Tibial nerve (tissue), 4 donors: ENCODE measurements at regions not wholly inside any gene's neighbourhood (a gene's known extent, or its start where the extent isn't known, plus 50 kb on each side); places are given as distances from the start of the nearest gene placed in this dataset.

ENCODE experiments used
- DNase-seq, 2 donors: peaks; one replicate each; pipeline ENCODE4 v3.0.0-alpha.2; 2019; ENCODE audit warnings: low spot score in 2 of 2
- H3K27ac ChIP-seq, 4 donors: fragments of 200-600 bp; sonication (generic) in 3 of 4; one replicate each; pipeline ENCODE4 v1.5.1; 2017 to 2019; ENCODE audit warnings: mild to moderate bottlenecking in 1 of 4
- H3K27me3 ChIP-seq, 2 donors: fragments of 200-600 bp; sonication (generic) in 1 of 2; one replicate each; pipeline versions ENCODE4 v1.5.1 to v1.6.0; 2017 to 2019
- H3K36me3 ChIP-seq, 3 donors: fragments of 200-600 bp; sonication (generic); one replicate each; pipeline ENCODE4 v1.5.1; 2018 to 2019
- H3K4me1 ChIP-seq, 4 donors: fragments of 200-600 bp; sonication (generic) in 3 of 4; one replicate each; pipeline ENCODE4 v1.5.1; 2017 to 2019
- H3K4me3 ChIP-seq, 4 donors: fragments of 200-600 bp; sonication (generic) in 3 of 4; one replicate each; pipeline ENCODE4 v1.5.1; 2017 to 2019; ENCODE audit warnings: mild to moderate bottlenecking in 1 of 4, moderate library complexity in 1 of 4
- H3K9me3 ChIP-seq, 4 donors: fragments of 200-600 bp; sonication (generic) in 3 of 4; one replicate each; pipeline ENCODE4 v1.5.1; 2017 to 2019
- CTCF ChIP-seq, 5 experiments: fragments of 200-600 bp in 3 of 5; fragments of 450-650 bp in 2 of 5; sonication (generic) in 3 of 5; IDR thresholded peaks; one replicate each; pipeline ENCODE4 v1.5.1; 2016 to 2019; ENCODE audit warnings: antibody characterized with exemption in 5 of 5, mild to moderate bottlenecking in 3 of 5, moderate library complexity in 2 of 5
- EP300 ChIP-seq, 2 donors: sonication (generic); formaldehyde crosslinking; IDR thresholded peaks; one replicate each; pipeline ENCODE4 v1.6.1; 2017; ENCODE audit warnings: antibody characterized with exemption in 2 of 2, mild to moderate bottlenecking in 1 of 2
- POLR2A ChIP-seq, 2 donors: fragments of 450-650 bp; IDR thresholded peaks; one replicate each; pipeline ENCODE4 v1.6.1; 2017; ENCODE audit warnings: antibody characterized with exemption in 2 of 2, mild to moderate bottlenecking in 2 of 2, moderate library complexity in 2 of 2
- WGBS, 2 donors: methylation state at CpG; one replicate each; pipeline ENCODE4 v1.1.5; 2018; 5-methylcytosine and 5-hydroxymethylcytosine counted together

GRCh38 chr13:106011600-106011999 lies 523.9 kb downstream of the EFNB2 start:
- WGBS, 2 donors: 80 to 81% methylated on average over 2 of the region's 2 CpGs
- TF ChIP-seq POLR2A (IDR thresholded peaks at IDR 0.05) (no peak), CTCF (IDR thresholded peaks at IDR 0.05) (no peak), EP300 (IDR thresholded peaks at IDR 0.05) (no peak)
- no peak for DNase-seq

GRCh38 chr13:106010836-106011235 lies 524.6 kb downstream of the EFNB2 start:
- TF ChIP-seq CTCF (IDR thresholded peaks at IDR 0.05) (no peak), POLR2A (IDR thresholded peaks at IDR 0.05) (no peak), EP300 (IDR thresholded peaks at IDR 0.05) (no peak)
- WGBS, 2 donors: 80 to 92% methylated on average over 3 of the region's 3 CpGs
- Histone ChIP-seq H3K36me3 (no peaks in the 10 kb centered on the region), H3K4me3 (no peak overlapping the region), H3K4me1 (no peaks in the 10 kb centered on the region), H3K9me3 (no peaks in the 10 kb centered on the region), H3K27me3 (no peaks in the 10 kb centered on the region), H3K27ac (no peak overlapping the region)
- DNase-seq: no peak

More at GRCh38 chr13:106011600-106011999, 523.9 kb downstream of the EFNB2 start:
- Histone ChIP-seq H3K4me1 (no peaks in the 10 kb centered on the region), H3K4me3 (no peak overlapping the region), H3K27me3 (no peaks in the 10 kb centered on the region), H3K9me3 (no peaks in the 10 kb centered on the region), H3K36me3 (no peaks in the 10 kb centered on the region), H3K27ac (no peak overlapping the region)

GRCh38 chr13:106008540-106008939 lies 526.9 kb downstream of the EFNB2 start:
- DNase-seq: no peak
- no peaks in the 10 kb centered on the region for H3K4me1 ChIP-seq
- H3K27ac ChIP-seq: no peak overlapping the region
- no peaks in the 10 kb centered on the region for H3K27me3 ChIP-seq
- no peak for TF ChIP-seq EP300 (IDR thresholded peaks at IDR 0.05)
- TF ChIP-seq CTCF (IDR thresholded peaks at IDR 0.05): no peak
- TF ChIP-seq POLR2A (IDR thresholded peaks at IDR 0.05): no peak
- no peaks in the 10 kb centered on the region for H3K9me3 ChIP-seq
- H3K4me3 ChIP-seq: no peak overlapping the region
- H3K36me3 ChIP-seq: no peaks in the 10 kb centered on the region

GRCh38 chr13:106007156-106007555 lies 528.3 kb downstream of the EFNB2 start:
- no peak overlapping the region for H3K27ac ChIP-seq
- WGBS, 2 donors: 37 to 44% methylated on average over 2 of the region's 2 CpGs
- H3K9me3 ChIP-seq: no peaks in the 10 kb centered on the region
- TF ChIP-seq POLR2A (IDR thresholded peaks at IDR 0.05) (no peak), EP300 (IDR thresholded peaks at IDR 0.05) (no peak), CTCF (IDR thresholded peaks at IDR 0.05) (no peak)
- no peak for DNase-seq
- H3K4me3 ChIP-seq: no peak overlapping the region
- no peaks in the 10 kb centered on the region for H3K36me3 ChIP-seq
- no peaks in the 10 kb centered on the region for H3K27me3 ChIP-seq
- H3K4me1 ChIP-seq: no peaks in the 10 kb centered on the region

- no peak overlapping the region for H3K27ac ChIP-seq
- DNase-seq: no peak
- H3K9me3 ChIP-seq: no peaks in the 10 kb centered on the region
- H3K36me3 ChIP-seq: no peaks in the 10 kb centered on the region
- no peaks in the 10 kb centered on the region for H3K27me3 ChIP-seq
- H3K4me3 ChIP-seq: no peak overlapping the region
- WGBS, 2 donors: 96% methylated on average over 1 of the region's 1 CpG
- H3K4me1 ChIP-seq: no peaks in the 10 kb centered on the region
- TF ChIP-seq POLR2A (IDR thresholded peaks at IDR 0.05) (no peak), CTCF (IDR thresholded peaks at IDR 0.05) (no peak), EP300 (IDR thresholded peaks at IDR 0.05) (no peak)
These were observed 531.8 kb downstream of the EFNB2 start for GRCh38 chr13:106003651-106004050.
